HEK293T (cell line): ENCODE measurements at regions not wholly inside any gene's neighbourhood (a gene's known extent, or its start where the extent isn't known, plus 50 kb on each side); places are given as distances from the start of the nearest gene placed in this dataset.

Source experiments
- BHLHE40 ChIP-seq: fragments of 450-650 bp; IDR thresholded peaks from 2 replicates; pipeline ENCODE4 v1.6.1; 2016; ENCODE audit warnings: mild to moderate bottlenecking, moderate library complexity, borderline replicate concordance
- LEF1 ChIP-seq: fragments of 450-650 bp; IDR thresholded peaks from 2 replicates; pipeline ENCODE4 v1.6.1; 2017; ENCODE audit warnings: mild to moderate bottlenecking, borderline replicate concordance

DNA sequence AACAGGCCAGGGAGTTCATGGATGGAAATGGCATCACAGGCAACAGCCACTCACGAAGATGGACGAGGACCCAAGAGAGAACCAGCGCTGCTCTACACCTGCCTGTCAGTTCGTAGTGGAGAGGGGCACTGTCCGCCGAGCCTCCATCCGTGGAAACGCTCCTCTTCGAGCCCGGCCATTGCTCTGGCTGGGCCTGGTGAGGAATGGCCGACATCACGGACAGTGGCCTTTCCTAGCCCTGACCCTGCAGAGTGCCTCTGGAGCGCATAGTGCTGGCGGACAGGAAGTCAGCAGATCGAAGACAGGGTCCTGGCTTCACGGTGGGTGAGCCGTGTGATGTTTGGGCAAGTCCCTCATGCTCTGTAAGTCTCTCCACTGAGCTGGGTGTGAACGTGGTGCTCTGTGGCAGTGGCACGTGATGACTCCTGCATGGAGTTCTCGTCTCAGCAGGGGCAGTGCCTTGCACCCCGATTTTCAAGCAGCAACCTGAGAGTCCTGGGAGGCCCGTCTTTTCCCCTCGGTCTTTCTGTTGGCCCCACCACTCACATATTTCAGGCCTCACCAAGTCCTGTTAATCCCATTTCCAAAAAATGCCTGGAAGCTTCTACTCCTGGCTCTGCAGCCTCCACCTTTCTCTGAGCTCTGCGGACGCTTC is 214.4 kb downstream of the ERMARD start:
- no peak for TF ChIP-seq BHLHE40
- no peak for TF ChIP-seq LEF1
